HG02938 (cell line): ENCODE measurements at regions not wholly inside any gene's neighbourhood (a gene's known extent, or its start where the extent isn't known, plus 50 kb on each side); places are given as distances from the start of the nearest gene placed in this dataset.

Experiments
- ATAC-seq: cut with Tn5 transposase; IDR thresholded peaks from one replicate; pipeline ENCODE4 v1.9.1; 2021; ENCODE audit warnings: mild to moderate bottlenecking, moderate library complexity; ENCODE audit not compliant: unreplicated experiment

DNA sequence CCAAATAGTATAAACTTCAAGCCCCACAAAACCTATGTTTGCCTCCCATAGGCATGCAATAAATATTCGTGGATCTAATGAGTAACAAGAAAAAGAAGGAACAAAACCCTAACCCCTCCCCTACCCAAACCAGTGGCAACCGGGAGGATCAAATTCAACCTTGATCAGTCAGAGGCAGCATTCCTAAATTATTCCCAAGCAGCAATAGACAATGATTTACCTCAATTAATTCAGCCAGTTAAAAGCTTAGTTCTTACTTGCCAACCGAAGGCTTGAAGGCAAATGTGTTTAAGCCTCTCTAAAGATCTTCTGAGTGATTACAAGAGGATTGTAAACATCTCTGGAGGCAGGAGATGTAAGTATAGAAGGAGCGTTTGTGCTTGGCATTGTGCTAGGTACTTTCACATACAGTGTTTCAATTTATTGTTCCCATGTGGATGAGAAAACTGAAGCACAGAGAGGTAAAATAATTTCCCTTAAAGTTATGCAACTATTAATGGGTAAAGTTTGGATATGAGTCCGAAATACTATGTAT, 197.7 kb downstream of the MTX2 start:
- ATAC-seq, result no peak

- ATAC-seq, result no peak
These were observed 198.4 kb downstream of the MTX2 start for GRCh38 chr2:176467595-176467994.

- no peak for ATAC-seq
These were observed 199.3 kb downstream of the MTX2 start for GRCh38 chr2:176468457-176469113.

DNA sequence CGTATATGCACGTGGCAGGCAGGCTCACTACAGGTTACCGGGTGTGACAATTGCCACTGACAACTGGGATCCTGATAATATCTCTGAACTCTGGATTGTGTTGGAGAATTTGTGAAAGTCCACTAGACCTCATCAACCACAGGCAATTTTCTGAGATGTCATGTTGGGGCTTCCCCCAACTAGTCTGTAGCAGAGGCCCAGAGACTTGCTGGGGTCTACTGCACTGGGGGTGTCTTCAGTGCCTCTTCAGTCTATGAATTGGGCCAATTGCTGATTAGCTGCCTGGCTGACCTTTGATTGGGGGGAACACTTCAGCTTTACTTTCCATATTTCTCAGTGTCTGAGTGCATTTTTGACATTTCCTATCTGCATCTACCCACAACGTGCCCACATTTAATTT, 201.5 kb downstream of the MTX2 start:
- ATAC-seq, result no peak

GRCh38 chr2:176471949-176472348, 202.7 kb downstream of the MTX2 start:
- no peak for ATAC-seq

DNA sequence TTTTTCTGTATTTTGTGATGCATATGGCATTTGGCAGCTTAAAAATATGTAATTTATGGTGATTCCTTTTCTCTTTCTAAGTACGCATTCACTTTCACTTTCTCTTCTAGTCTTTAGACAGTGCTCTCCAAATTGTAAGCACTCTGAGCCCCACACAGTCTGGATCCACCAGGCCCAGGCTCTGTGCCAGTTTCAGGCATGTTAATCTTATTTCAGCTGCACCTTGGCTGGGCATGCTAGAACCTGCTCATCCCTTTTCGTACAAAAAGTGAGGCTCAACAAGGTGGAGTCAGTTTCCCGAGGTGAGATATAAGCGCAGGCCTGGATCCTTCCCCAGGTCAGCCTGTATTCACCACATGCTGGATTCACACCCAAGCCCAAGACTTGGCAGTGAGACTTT, 203.9 kb downstream of the MTX2 start:
- no peak for ATAC-seq

DNA sequence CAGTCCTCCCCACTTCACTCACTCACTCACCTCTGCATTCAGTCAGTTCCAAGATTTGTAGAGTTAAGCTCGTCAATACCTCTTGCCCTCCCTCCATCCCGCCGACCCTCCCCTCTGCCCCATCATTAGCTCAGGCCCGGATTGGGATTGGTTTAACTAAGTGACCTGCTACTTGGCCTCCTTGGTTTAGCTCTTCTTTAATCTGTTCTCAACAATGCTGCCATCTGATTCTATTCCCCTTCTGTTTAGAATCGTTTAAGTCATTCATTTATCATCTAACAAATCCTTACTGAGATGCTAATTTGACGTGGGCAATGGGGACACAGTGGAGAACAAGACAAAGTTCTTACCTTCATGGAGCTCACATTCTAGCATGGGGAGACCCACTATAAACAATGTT, 204.6 kb downstream of the MTX2 start:
- no peak for ATAC-seq

- ATAC-seq, result no peak
These were observed 208.1 kb downstream of the MTX2 start for GRCh38 chr2:176477336-176477735.

- ATAC-seq, result no peak
These were observed 210.7 kb downstream of the MTX2 start for GRCh38 chr2:176479961-176480360.

DNA sequence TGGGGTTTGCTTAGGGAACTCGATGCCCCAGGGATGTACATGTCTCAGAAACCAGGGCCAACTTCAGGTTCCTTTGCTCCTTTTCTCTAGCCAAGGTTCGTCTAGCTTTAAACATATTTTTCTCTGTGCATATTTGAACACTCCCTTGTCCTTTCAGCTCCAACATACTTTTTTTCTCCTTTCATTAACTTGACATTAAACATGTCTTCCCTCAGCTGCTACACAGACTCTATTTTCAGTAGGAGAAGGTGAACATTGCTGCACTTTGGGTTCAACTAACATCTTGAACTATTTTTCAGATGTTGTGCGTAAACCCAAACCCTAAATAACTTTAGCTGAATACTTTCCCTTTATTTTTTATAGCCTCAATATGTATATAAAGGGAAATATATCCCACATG, 212.9 kb downstream of the MTX2 start:
- no peak for ATAC-seq

DNA sequence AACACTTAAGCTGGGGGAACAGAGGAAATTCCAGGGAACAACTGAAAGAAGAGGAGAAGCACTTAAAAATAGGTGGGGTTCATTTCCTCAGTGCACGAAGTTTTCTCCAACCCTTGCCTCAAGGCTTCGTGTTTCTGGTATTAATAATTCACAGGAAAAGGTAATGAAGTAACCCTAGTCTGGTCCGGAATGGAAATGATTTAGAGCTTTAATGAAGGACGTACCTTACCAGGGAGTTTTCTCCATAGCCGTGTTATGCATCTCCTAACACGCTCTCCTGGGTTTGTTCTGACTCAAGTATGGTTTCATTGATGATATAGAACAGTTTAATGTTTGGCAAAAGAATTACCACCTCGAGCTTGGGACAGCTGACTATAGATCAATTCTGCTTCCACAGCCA, 214.2 kb downstream of the MTX2 start:
- ATAC-seq, result no peak

GRCh38 chr2:176483901-176484568, 214.8 kb downstream of the MTX2 start:
- ATAC-seq, result no peak

- no peak for ATAC-seq
These were observed 215.6 kb downstream of the MTX2 start for GRCh38 chr2:176484838-176485237.

DNA sequence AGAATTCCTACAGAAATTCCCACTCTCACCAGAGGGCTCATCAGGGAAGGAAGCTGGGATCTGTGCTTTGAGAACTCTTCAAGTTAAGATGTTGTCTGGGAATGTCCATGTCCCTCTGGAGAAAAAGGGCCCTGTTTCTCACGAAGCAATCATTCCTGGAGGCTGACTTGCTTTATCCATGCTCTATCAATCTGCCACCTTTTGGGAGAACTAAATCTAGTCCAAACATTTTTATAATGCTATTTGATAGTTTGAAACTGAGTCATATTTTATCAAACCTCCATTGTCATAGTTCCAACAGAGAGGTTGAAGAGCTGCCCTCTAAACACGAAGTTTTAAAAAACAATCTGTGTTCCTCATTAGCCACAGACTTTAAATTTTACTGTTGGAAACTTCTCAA, 219.2 kb downstream of the MTX2 start:
- ATAC-seq, result no peak

DNA sequence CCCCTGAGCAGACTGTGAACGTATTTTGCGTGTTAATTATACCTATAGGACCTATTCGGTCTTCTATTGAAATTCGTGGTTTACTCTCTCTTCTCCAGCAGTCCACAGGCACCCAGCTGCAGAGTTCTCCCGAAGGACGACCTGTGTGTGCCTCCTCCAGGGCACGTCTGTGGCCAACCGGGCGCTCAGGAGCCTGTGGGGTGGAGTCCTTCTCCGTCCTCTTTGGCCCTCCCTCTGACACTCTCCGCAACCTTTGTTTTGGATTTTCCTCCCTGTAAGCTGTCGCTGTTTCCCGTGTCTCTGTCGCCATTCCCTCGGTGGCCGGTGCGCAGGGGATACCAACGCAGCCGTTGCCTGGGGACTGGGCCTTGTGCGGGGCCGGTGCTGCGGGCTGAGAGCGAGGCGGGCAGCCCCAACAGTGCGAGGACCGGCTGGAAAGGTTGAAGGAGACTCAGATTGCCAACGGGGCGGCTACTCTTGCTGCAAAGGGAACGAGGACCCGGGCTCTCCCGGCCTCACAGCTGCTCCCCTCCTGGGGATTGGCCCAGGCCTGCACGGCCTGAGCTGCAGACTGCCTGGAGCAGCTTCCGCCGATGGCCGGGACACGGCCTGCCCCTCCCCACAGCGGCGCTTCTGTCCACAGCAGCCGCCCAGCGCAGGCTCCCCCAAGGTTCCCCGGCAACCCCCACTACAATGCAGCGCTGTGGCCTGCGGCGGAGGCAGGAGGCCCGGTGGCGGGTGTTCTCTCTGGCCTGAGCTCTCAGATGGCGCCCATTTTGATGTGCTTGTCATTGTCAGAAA, 221.0 kb downstream of the MTX2 start:
- no peak for ATAC-seq

- ATAC-seq, result peak; percentile 96
These were observed 222.1 kb downstream of the MTX2 start for GRCh38 chr2:176491172-176491904.

- no peak for ATAC-seq
These were observed 223.3 kb downstream of the MTX2 start for GRCh38 chr2:176492583-176492982.

DNA sequence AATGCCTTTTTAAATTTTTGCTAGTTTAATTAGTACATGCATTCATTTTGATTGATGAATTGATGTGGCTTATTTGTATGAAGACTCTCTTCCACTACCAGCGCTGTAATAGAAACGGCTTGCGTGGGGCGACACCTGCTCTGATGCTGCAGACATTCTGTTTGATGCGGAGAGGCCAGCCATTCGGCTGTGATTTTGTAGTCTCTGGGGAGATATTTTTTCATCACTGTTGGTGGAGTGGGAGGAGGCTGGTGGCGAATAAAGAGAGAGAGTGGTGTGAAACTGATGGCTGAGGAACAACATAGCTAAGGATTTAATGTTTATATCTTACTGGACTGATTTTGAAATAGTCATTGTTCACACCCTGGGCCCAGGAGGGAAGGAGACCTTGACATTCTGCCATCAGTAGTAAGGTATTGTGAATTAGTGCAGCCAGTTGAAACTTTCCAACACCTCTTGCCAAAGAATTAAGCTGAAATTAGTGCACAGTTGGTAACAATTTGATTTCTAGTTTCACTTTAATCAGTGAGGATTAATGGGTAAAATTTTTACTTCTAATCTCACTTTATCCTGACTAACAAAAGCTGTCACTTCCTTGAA, 224.1 kb downstream of the MTX2 start:
- ATAC-seq, result peak; percentile 34

DNA sequence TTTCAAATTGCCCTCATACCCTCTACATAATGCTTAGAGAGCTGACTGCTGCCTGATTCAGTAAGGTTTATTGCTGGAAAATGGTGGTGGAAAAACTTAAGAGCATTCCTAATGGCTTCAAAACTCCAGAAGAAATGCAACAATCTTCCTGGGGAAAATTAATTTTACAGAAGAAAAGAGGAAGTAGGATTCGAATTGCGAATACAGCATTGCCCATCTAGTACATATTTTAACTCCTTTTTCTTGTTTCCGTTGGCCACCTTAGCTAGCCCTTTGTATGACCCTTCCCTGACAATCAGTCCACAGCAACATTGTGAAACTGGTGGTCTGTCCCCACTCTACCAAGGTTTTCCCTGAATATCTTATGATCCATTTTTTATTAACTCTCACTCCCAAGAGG, 224.7 kb downstream of the MTX2 start:
- no peak for ATAC-seq

- no peak for ATAC-seq
These were observed 225.7 kb downstream of the MTX2 start for GRCh38 chr2:176494949-176495353.

DNA sequence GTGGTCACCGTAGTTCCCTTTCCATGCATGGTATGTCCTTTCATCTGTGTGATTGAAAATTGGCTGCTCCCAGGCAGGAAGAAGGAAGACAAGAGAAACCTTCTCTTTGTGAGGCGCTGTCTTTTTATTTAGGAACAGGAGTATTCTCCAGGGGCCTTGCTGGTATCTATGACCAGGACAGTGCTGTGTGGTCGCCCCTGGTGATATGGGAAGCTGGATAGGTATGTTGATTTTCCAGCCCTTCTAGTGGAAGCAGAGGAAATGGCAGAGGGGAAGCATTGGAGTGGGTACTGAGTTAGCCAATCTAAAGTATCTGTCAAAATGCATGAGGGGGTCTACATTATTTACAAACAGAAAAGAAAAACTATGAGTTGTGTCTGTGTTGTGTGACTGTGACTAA, 226.6 kb downstream of the MTX2 start:
- ATAC-seq, result no peak
